ENCODE measurements at regions not wholly inside any gene's neighbourhood (a gene's known extent, or its start where the extent isn't known, plus 50 kb on each side); places are given as distances from the start of the nearest gene placed in this dataset.

DNA sequence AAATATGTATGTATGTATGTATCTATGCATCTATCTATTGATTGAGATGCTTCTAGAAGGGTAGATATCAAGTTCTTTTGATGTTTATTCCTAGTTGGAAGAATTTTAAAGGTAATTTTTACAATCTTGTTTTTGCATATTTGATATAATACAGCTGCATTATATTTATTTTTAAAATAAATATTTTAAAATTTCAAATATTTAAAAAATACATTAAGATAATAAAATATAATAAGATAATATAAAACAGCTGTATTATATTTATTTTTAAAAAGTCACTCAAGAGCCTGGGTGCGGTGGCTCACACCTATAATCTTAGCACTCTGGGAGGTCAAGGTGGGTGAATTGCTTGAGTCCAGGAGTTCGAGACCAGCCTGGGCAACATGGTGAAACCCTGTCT, 92.5 kb downstream of the LIPG start:
- TF ChIP-seq CREB1 (CRISPR knock-in tag; IDR thresholded peaks at IDR 0.05; ENCODE audit: low read depth) (no peak), EZH2phosphoT487 (IDR thresholded peaks at IDR 0.05; ENCODE audit: unreplicated experiment) (no peak), POLR2AphosphoS5 (IDR thresholded peaks at IDR 0.05; ENCODE audit: low read depth) (no peak), EZH2 (IDR thresholded peaks at IDR 0.05; ENCODE audit: low read depth, unreplicated experiment) (no peak), ZNF331 (CRISPR knock-in tag; IDR thresholded peaks at IDR 0.05; ENCODE audit: low read depth) (no peak), ZNF114 (CRISPR knock-in tag; IDR thresholded peaks at IDR 0.05) (no peak)
- TF ChIP-seq, protein P1, sequence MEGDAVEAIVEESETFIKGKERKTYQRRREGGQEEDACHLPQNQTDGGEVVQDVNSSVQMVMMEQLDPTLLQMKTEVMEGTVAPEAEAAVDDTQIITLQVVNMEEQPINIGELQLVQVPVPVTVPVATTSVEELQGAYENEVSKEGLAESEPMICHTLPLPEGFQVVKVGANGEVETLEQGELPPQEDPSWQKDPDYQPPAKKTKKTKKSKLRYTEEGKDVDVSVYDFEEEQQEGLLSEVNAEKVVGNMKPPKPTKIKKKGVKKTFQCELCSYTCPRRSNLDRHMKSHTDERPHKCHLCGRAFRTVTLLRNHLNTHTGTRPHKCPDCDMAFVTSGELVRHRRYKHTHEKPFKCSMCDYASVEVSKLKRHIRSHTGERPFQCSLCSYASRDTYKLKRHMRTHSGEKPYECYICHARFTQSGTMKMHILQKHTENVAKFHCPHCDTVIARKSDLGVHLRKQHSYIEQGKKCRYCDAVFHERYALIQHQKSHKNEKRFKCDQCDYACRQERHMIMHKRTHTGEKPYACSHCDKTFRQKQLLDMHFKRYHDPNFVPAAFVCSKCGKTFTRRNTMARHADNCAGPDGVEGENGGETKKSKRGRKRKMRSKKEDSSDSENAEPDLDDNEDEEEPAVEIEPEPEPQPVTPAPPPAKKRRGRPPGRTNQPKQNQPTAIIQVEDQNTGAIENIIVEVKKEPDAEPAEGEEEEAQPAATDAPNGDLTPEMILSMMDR (conservative IDR thresholded peaks at IDR 0.05; ENCODE audit: low read depth in 2 of 2): no peak
- TF ChIP-seq, protein P2, sequence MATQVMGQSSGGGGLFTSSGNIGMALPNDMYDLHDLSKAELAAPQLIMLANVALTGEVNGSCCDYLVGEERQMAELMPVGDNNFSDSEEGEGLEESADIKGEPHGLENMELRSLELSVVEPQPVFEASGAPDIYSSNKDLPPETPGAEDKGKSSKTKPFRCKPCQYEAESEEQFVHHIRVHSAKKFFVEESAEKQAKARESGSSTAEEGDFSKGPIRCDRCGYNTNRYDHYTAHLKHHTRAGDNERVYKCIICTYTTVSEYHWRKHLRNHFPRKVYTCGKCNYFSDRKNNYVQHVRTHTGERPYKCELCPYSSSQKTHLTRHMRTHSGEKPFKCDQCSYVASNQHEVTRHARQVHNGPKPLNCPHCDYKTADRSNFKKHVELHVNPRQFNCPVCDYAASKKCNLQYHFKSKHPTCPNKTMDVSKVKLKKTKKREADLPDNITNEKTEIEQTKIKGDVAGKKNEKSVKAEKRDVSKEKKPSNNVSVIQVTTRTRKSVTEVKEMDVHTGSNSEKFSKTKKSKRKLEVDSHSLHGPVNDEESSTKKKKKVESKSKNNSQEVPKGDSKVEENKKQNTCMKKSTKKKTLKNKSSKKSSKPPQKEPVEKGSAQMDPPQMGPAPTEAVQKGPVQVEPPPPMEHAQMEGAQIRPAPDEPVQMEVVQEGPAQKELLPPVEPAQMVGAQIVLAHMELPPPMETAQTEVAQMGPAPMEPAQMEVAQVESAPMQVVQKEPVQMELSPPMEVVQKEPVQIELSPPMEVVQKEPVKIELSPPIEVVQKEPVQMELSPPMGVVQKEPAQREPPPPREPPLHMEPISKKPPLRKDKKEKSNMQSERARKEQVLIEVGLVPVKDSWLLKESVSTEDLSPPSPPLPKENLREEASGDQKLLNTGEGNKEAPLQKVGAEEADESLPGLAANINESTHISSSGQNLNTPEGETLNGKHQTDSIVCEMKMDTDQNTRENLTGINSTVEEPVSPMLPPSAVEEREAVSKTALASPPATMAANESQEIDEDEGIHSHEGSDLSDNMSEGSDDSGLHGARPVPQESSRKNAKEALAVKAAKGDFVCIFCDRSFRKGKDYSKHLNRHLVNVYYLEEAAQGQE (IDR thresholded peaks at IDR 0.05; ENCODE audit: unreplicated experiment): no peak

Data from GM23338 (cell line).